CD4-positive, alpha-beta T cell treated with Interleukin-6 for 4 hours (primary cell): ENCODE measurements at regions not wholly inside any gene's neighbourhood (a gene's known extent, or its start where the extent isn't known, plus 50 kb on each side); places are given as distances from the start of the nearest gene placed in this dataset.
"Not testable (repeated sequence)": the region's sequence is repeated elsewhere in the genome, so short reads cannot be mapped to it uniquely, and the experiment has no call there.

Experiments
- DNase-seq: peaks from one replicate; pipeline ENCODE4 v3.0.0-alpha.2; 2020; ENCODE audit warnings: mixed read lengths

- DNase-seq: no peak
These were observed 178.8 kb downstream of the RPRM start for GRCh38 chr2:153299809-153300208.

DNA sequence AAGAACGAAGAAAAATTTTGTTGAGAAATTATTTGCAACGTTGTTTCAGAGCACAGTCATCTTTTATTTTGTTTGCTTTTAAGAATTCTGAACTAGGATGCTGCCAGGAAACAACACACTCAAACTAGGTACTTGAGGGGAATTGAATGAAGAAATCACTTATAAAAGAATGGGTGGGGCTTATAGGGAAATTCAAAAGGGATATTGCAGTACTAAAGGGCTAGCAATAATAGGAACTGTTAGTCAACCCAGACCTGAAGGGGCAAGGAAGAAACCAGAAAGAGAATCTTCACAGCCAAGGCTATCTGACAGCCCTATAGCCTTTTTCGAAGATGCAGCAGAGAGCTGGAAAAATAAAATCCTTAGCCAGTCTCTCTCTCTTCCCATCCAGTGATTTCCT, 179.3 kb downstream of the RPRM start:
- DNase-seq: no peak

DNA sequence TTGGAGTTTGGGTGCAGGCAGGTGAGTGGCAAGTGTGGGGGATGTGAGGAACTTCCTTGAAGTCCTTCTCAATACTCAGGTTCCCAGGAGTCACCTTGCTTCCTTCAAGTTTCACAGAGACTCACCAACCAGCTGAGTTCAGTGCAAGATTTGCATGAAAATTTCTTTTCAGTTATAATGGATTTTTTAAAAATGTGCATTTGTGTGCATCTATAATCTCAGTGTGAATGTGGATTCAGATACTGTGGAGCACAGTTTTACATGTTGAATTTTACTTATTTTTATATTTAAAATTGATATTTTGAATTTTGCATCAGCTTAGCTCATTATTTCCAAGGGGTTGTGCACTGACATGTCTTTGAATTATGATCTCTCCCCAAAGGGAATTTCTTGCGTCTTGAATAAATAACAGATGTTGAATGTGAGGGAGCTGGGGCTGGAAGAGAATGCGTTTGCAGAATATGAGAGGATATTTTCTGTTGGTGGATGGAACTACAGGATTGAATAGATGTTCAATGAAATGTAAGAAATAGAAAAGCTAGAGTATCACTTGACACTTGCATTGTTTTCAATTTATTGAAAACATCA, 184.3 kb downstream of the RPRM start:
- DNase-seq: no peak

GRCh38 chr2:153291718-153292117, 186.8 kb downstream of the RPRM start:
- DNase-seq: no peak

DNA sequence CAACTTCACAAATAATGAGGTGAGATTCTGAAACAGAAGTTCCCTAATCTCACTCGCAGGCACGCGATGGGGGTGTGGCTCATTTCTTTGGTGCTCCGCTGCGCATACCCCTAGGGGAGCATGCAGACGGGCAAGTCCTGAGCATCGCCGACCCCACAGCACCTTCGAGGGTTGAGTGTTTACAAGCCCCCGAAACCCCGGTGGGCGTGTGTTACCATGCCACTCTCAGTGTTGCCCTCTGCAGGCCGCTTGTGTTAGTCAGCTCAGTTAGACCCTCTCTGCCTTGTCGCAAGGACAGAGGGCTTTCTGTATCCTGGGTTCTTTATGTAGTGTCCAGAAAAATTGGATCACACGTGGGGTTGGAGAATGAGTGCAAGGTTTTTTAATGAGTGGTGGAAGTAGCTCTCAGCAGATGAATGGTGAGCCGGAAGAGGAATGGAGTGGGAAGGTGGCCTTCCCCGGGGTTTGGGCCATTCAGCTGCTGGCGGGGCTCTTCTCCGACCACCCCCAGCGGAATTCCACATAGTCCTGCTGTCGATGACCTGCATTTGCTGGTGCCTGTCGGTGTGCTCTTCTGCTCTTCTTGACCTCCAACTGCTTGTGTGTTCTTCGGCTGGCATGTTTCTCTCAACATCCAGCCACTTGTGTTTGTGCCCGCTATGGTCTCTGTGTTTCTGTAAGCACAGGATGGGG, 191.3 kb downstream of the RPRM start:
- DNase-seq: no peak

- no peak for DNase-seq
These were observed 209.6 kb downstream of the RPRM start for GRCh38 chr2:153268941-153269461.

DNA sequence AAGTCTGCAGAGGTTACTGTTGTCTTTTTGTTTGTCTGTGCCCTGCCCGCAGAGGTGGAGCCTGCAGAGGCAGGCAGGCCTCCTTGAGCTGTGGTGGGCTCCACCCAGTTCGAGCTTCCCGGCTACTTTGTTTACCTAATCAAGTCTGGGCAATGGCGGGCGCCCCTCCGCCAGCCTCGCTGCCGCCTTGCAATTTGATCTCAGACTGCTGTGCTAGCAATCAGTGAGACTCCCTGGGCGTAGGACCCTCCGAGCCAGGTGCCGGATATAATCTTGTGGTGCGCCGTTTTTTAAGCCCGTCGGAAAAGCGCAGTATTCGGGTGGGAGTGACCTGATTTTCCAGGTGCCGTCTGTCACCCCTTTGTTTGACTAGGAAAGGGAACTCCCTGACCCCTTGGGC, 221.7 kb downstream of the RPRM start:
- DNase-seq: not testable (repeated sequence)

DNA sequence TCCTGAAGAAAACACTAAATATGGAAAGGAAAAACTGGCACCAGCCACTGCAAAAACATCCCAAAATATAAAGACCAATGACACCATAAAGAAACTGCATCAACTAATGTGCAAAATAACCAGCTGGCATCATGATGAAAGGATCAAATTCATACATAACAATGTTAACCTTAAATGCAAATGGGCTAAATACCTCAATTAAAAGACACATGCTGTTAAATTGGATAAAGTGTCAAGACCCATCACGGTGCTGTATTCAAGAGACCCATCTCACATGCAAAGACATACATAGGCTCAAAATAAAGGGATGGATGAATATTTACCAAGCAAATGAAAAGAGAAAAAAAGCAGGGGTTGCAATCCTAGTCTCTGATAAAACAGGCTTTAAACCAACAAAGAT, 231.9 kb downstream of the RPRM start:
- DNase-seq: not testable (repeated sequence)

GRCh38 chr2:153235516-153235915, 243.0 kb downstream of the RPRM start:
- DNase-seq: no peak

DNA sequence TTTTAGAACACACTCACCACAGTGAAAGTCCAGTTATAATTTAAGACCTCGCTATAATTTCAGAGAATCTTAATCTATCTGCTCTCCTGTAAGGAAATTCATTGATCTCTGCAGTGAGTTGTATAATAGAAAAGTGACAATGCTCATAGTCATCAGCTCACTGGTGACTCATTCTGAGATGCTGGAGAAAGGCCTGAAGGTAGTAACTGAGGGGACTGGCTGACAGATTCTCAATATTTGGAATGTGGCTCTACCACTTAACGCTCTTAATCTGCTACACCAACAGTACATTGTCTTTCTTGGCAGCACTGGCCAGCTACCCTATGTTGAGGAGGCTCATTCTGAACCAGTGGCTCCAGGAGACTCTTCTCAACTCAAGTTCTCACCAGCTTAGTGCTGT, 246.1 kb downstream of the RPRM start:
- no peak for DNase-seq

DNA sequence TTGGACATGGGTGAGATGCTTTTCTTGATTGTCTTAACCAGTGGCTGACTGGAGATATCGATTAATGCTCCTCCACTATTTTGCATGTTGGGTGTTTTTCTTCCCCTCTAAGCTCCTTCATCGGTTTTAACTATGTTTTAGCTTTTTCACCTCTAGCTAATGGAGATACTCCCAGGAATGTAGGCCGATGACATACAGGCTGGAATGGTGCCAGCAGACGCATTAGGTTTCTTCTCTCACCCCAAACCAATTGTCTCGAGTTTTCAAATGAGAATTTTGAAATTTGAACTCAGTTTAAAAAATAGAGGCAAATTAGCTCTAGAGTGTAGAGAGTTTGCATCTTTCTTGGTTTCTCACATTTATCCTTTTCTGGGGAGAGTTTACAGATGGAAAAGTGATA, 247.6 kb downstream of the RPRM start:
- no peak for DNase-seq

DNA sequence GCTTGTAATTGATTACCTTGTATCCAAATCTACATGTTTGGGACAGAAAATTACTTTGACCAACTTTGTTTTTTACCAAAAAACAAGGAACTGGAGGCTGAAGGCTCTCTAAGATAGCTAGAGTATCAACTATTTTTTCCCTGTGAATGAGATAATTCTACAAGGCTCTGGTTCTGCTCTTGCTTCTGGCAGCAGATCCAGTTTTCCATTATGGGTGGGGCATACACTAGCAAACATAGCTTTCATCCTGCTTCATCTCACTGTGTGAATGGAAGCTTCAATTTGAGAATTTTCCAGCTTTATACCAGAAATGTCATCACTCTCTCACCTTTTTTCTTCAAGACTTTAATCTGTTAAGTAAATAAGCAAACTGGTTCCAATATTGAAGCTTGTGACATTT, 249.7 kb downstream of the RPRM start:
- DNase-seq: no peak

DNA sequence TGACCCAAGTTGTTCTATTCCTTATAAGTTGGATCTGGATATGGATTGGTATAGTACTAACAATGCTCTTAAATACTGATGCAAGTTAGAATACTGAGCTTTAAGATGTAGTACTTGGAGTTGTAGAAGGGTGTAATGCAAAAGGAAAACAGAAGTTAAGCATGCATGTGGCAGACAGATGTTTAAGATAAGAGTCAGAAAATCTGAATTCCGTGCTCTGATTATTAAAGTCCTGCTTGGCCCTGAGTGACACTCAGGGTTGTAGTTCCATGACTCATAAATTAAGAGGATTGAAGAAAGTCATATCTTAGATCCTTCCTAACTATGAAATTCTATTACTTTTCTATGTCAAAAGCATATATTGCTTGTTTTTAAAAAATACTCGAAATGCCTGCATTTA, 250.6 kb downstream of the RPRM start:
- no peak for DNase-seq

DNA sequence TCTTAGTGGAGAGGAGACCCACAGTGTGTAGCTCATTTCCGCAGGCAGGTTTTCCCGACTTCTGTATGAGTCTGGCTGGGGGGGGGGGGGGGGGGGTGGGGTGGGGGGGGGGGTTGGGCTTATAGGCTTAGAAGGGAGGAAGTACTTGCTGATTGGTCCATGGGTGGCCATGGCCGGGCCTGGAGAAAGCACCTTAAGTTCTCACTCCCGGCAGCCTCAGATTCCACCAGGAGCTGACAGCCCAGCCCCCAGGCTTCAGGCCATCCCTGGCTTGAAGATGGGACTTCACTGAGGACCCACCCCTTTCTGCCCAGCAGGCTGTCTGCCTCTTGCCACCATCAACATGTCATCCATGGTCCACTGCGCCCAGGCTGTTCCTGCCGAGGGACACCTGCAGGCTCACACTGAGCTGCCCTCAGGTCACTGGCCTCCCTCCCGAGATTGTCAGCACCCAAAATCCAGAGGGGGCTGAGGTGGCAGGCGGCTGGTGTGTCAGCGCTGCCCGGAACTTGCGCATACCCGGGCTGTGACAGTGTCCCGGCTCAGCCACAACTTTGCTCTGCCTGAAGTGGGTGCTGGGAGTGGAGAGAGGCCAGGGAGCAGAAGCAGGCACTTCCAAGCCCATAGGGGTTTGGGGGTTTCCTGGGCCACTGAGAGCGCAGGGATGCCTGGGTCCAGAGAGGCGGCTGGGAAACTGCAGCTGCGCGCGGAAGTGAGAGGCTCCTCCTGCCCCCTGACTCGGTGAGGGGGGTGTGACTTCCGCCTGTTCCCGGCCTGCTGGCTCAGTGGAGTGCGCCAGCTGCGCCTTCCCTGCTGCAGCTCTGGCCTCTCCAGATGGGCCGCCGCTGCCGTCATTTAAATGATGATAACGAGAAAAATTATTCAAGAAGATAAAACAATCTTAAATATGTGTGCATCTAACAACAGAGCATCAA, 256.1 kb downstream of the RPRM start:
- no peak for DNase-seq

GRCh38 chr2:153221506-153221905, 257.1 kb downstream of the RPRM start:
- DNase-seq: no peak

DNA sequence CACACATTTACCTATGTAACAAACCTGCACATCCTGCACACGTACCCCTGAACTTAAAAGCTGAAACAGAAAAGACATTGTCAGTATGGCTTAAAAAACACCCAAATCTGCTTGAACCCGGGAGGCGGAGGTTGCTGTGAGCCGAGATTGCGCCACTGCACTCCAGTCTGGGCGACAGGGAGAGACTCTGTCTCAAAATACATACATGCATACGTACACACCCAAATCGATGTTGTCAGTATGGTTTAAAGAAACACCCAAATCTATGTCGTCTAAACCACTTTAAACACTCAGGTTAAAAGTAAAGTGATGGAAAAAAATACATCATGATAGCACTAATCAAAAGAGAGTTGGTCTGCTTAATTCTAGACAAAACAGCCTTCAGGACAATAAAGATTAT, 257.5 kb downstream of the RPRM start:
- DNase-seq: no peak

- no peak for DNase-seq
These were observed 259.7 kb downstream of the RPRM start for GRCh38 chr2:153218851-153219250.

DNA sequence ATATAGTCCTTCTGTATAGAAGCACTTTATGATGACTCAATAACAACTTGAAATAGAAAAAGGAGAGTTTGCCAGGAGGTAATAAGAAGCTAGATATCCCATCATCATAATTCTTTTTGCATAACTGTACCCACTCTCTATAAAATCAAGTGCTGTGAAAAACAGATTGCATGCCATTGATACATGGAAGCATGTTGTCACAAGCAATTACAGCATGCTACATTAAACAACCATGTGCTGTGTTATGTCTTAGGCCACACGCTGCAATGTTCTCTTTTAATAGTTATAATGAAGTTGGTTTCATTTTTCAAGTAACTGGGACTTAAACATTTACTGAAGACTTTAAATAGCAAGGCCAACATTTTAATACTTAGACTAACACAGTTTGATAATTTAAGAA, 264.2 kb downstream of the RPRM start:
- no peak for DNase-seq

- DNase-seq: no peak
These were observed 265.5 kb downstream of the RPRM start for GRCh38 chr2:153213022-153213421.

DNA sequence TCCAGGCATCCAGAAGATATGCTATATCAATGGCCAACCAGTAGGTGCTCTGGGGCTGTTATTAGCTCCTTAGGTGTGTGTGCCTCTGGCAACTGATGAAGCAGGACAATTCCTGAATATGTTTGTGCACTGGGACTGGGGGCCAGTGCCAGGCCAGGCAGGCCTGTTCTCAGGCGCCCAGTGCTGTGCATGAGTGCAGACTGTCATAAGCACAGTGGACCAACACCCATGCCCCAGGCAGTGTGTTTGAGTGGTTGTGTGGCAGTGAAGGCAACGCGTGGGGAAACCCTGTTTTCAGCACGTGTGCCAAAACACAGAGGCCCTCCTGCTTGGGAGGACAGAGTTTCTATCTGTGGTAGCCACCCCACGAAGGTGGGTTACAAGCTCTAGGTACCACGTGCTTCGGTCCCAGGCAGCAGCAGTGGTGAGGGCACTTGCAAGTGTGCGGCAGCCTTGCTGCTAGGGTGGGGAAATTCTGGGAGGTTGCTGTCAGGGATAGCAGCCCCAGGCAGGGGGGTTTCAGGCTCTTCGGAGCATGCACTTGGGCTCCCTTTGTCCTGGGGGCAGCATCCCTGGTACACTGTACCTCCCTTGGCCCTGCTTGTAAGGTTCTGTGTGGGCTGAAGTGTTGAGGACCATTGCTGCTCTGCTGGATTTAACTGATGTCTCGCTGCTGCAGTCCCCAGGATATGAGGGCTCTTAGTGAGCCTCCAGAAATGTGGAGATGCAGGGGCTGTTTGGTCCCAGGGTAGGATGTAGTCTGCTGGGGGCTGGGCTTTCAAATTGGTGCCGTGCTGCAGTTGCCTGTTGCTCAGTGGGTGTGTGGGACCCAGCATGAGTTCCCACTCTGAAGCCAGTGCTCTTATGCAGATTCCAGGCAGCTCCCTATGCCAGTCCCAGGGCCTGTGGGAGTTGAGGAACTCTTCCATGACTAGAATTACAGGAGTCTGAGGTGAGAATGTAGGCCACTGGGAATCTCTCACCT, 280.9 kb downstream of the RPRM start:
- no peak for DNase-seq

GRCh38 chr2:153196378-153197058, 282.0 kb downstream of the RPRM start:
- no peak for DNase-seq

DNA sequence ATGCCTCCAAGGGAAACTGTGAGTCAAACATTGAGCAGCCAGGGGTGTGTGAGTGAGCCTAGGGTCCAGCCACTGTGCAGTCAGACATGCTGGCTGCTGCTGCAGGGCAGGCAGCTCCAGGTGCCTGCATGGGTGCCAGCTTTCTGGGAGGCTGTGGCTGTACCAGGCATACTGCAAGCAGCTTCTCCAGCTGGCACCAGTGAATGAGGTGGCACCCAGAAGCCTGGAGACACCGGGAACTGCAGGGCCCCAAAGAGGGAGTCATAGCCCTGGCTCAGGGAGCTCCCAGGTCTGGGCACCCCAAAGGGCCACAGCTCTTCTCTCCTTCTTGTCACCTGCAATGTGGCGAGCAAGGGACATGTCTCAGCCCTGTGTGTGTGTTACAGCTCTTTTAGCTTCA, 283.2 kb downstream of the RPRM start:
- DNase-seq: no peak
